Mononuclear cell (primary cell): ENCODE measurements at regions not wholly inside any gene's neighbourhood (a gene's known extent, or its start where the extent isn't known, plus 50 kb on each side); places are given as distances from the start of the nearest gene placed in this dataset.

Experiments used
- H3K27me3 ChIP-seq: 2 replicates; pipeline ENCODE4 v1.6.0; 2011; ENCODE audit warnings: low read length, control low read depth; ENCODE audit not compliant: insufficient read depth
- H3K4me1 ChIP-seq: 2 replicates; pipeline ENCODE4 v1.5.1; 2011; ENCODE audit warnings: mild to moderate bottlenecking, low read length, control low read depth; ENCODE audit not compliant: insufficient read depth
- H3K4me3 ChIP-seq: 2 replicates; pipeline ENCODE4 v1.5.1; 2011; ENCODE audit warnings: mild to moderate bottlenecking, low read length, moderate library complexity
- H3K9me3 ChIP-seq: 2 replicates; pipeline ENCODE4 v1.5.1; 2011; ENCODE audit warnings: low read depth, mild to moderate bottlenecking, control low read depth, low read length

DNA sequence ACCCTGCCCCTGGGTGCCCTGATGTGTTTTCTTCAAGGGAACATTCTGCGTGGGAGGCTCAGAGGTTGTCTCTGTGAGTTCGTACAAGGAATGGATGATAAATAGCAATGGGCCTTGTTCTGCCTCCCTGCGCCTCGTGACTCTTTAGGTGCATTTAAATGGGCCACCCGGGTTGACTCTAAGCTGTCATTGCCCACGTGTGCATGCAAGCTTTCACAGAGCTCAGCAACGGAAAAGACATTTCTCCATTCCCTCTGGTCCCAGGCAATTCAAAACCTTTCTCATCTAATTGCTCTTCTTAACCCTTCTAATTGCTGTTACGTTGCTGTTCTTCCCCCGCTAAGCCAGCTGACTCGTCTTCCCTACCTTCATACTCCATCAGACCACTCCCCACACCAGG, 71.5 kb upstream of the SDK2 start:
- Histone ChIP-seq H3K4me3 (no peak overlapping the region), H3K9me3 (no peaks in the 10 kb centered on the region), H3K4me1 (peaks cover 31% of the 10 kb centered on the region), H3K27me3 (no peaks in the 10 kb centered on the region)

DNA sequence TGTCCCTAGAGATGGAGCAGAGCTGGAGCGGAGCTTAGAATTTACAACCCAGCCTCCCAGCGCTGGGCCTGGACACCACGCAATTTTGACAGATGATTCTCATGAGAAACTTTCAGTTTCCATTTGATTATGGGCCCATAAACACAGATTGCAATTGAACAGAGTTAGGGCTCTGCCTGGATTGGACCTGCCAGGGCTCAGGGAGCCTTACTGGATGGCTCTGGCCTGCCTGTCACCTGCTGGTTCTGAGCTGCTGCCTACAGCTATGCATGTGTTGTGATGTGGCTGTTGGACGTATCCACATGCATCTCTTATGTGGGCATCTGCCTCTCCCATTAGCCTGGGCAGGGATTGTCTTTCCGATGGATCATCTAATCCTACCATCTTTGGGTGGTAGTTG, 73.4 kb upstream of the SDK2 start:
- no peaks in the 10 kb centered on the region for H3K9me3 ChIP-seq
- no peak overlapping the region for H3K4me3 ChIP-seq
- H3K27me3 ChIP-seq: no peaks in the 10 kb centered on the region
- peaks cover 29% of the 10 kb centered on the region for H3K4me1 ChIP-seq

DNA sequence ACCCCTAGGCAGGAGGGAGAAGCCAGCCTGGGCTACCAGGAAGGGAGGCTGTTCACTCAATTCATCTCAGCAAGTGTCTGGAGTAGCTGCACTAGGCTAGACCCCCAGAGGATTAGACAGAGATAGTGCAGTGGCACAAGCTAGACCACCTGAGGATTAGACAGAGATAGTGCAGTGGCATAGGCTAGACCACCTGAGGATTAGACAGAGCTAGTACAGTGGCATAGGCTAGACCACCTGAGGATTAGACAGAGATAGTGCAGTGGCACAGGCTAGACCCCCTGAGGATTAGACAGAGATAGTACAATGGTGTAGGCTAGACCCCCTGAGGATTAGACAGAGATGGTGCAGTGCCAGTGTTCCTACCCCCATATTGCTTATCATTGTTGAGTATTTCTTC, 74.1 kb upstream of the SDK2 start:
- Histone ChIP-seq H3K4me1 (peaks cover 36% of the 10 kb centered on the region), H3K4me3 (no peak overlapping the region), H3K27me3 (no peaks in the 10 kb centered on the region), H3K9me3 (no peaks in the 10 kb centered on the region)

DNA sequence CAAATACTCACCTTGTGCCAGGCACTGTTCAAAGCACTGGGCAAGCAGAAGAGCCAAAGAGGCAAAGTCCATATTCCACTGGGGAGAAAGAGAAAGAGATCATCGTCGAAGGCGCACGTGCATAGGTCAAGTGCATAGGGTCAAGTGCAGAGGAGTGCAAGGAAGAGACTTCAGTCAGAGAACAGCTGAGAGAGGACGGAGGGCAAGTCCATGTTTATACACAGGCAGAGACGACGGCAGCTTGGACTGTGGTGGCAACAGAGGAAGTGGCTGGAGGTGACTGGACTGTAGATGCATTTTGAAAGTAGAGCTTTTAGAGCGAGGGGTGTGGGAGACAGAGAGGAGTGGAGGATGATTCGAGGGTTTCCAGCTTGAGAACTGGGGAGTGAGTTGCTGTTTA, 74.7 kb upstream of the SDK2 start:
- Histone ChIP-seq H3K4me3 (no peak overlapping the region), H3K9me3 (no peaks in the 10 kb centered on the region), H3K4me1 (peaks cover 41% of the 10 kb centered on the region)

DNA sequence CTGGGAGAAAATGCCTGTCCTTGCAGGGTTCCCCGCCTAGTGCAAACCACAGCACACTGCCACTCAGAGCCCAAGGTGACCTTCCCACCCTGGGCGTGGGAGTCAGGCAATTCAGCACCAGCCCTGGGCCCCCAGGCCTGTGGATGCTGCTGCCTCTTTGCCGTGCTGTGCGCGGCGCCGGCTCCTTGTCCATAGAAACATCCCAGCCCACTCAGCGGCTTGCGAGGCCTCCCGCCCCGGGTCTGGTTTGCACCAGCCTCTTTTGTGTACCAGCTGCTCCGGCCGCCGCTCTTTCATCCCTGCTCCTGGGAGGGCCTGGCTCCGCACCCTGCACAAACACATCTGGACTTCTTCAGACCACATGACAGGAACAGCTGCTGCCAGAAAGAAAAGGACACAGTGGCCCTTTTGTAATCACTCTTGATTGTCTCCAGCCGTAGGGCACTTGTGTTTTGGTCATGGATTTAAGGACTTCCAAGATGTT, 75.4 kb upstream of the SDK2 start:
- no peaks in the 10 kb centered on the region for H3K27me3 ChIP-seq
- H3K9me3 ChIP-seq: no peaks in the 10 kb centered on the region
- H3K4me3 ChIP-seq: no peak overlapping the region
- peaks cover 43% of the 10 kb centered on the region for H3K4me1 ChIP-seq

More for the DNA sequence above, 74.7 kb upstream of the SDK2 start:
- no peaks in the 10 kb centered on the region for H3K27me3 ChIP-seq

DNA sequence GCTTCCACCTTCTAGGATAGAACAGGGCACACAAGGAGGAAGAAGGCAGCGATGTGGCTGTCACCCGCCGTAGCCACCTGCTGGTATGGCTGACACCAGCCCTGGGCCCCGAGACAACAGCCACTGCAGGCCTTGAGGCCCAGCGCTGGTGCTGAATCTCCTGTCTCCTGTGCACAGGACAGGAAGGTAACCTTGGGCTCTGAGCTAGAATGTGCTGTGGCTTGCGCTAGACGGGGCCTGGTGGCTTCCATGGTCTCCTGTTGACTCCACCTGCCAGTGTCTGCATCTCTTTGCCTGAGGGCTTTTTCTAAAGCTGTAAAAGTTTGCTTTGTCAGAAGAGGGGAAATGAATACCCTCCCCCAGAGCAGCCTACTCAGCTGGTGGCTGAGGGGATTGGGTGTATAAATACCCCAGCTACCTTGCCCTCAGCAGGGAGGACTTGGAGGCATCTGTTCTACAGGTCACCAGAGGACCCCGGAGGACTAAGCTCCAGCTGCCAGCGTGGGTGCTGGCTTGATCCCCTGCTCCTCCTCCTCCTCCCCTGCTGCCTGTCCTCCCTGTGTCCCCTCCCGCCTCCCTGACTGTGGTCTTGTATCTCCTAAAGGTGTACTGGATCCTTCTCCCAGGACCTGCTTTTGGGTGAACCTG, 76.1 kb upstream of the SDK2 start:
- H3K4me1 ChIP-seq: peaks cover 43% of the 10 kb centered on the region
- no peak overlapping the region for H3K4me3 ChIP-seq
- H3K9me3 ChIP-seq: no peaks in the 10 kb centered on the region
- H3K27me3 ChIP-seq: no peaks in the 10 kb centered on the region

DNA sequence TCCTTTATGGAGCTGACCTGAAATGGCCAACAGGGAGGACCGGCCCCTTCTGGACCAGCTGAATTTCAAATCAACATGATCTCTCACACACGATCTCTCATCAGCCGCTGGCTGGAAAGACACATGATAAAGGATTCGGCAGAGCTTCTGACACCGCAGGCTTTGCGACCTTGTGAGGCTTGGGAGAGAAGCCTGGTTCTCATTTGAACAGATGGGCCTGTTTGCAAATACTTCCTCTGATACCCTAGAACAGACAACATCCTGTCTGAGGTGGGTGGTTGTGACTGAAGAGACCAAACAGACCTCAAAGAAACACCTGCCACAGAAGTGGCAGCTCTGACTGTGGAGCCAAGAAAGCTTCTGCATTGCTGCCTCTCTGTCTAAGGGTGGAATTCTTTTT, 77.9 kb upstream of the SDK2 start:
- no peak overlapping the region for H3K4me3 ChIP-seq
- H3K4me1 ChIP-seq: peaks cover 43% of the 10 kb centered on the region
- no peaks in the 10 kb centered on the region for H3K27me3 ChIP-seq
- no peaks in the 10 kb centered on the region for H3K9me3 ChIP-seq

DNA sequence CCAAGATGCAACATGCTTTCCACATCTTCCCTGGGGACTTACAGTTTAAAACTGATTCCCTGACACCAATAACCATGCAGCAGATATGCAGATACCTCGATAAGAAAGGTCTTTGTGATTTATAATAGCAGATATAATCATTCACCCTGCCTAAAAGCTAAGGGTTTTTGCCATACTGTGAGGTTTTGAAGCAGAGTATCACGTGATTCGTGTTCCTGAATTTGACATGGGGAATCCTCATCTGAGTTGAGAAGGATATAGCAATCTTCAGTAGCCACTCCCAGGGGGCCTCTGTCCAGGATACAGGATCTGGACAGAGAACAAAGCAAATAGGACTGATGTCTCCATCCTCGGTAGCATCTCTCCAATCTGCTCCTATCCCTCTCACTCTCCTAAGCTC, 79.1 kb upstream of the SDK2 start:
- no peaks in the 10 kb centered on the region for H3K27me3 ChIP-seq
- H3K4me3 ChIP-seq: no peak overlapping the region
- no peaks in the 10 kb centered on the region for H3K9me3 ChIP-seq
- peaks cover 43% of the 10 kb centered on the region for H3K4me1 ChIP-seq

DNA sequence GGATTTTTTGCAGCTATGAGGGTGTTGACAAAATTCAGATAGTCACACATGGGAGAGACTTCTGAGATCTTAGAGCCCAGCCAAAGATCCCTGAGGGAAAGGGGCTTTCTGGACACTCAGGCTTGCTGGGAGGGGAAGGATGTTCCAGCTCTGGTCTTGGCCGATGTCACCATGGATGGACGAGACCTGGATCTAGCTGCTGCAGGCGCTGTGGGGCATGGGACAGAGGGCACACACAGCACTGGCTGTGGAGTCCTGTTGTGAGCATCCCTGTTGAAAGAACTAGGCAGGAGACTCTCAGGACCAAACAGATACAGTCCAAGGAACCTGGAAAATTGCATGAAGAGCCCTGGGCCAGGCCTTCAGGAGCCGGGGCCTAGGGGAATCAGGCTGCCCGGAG, 80.1 kb upstream of the SDK2 start:
- no peaks in the 10 kb centered on the region for H3K9me3 ChIP-seq
- H3K27me3 ChIP-seq: no peaks in the 10 kb centered on the region
- no peak overlapping the region for H3K4me3 ChIP-seq
- peaks cover 39% of the 10 kb centered on the region for H3K4me1 ChIP-seq

DNA sequence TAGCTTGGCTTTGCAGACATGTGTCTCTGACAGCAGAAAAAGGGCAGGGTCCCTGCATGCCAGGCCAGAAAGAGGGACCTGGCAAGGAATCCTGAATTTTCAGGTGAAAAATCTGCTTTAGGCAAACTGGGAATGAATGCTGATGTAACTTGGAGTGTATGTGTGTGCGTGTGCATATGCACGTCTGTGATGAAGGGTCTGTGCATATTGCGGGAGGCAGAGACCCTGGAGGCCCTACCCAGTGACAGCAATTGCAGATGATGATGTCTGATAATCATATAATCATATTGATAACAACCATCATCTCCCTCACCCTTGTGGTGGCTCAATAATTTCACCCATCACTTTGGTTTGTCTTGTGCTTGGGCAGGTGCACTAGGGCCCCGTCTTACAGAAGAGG, 80.7 kb upstream of the SDK2 start:
- no peak overlapping the region for H3K4me3 ChIP-seq
- no peaks in the 10 kb centered on the region for H3K27me3 ChIP-seq
- no peaks in the 10 kb centered on the region for H3K9me3 ChIP-seq
- H3K4me1 ChIP-seq: peaks cover 32% of the 10 kb centered on the region

DNA sequence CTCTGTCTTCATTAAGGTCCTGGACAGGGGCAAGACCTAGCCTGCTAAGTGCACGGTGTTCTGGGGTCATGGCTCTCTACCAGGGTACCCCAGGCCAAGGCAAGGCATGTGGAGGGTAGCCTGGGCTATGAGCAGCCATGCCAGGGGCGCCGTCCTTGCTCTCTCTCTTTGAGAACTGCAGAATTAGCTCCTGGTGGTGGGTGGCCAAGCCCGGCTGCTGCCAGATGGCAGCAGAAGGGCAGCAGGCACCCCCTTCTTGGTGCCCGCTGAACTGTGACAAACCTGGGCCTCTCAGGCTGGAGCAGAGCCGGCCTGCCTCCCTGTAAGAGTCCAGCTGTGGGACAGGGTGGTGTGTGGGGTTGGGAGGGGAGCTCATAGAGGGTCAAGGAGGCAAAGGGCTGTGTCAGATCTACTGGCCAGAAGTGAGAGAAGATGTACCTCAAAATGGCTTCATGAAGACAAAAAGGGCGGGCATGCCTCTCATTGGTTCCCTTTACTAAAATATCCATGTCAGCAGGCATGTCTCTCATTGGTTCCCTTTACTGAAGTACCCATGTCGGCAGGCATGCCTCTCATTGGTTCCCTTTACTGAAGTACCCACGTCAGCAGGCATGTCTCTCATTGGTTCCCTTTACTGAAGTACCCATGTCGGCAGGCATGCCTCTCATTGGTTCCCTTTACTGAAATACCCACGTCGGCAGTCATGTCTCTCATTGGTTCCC, 81.7 kb upstream of the SDK2 start:
- Histone ChIP-seq H3K4me1 (peaks cover 34% of the 10 kb centered on the region), H3K4me3 (no peak overlapping the region), H3K27me3 (no peaks in the 10 kb centered on the region), H3K9me3 (no peaks in the 10 kb centered on the region)

DNA sequence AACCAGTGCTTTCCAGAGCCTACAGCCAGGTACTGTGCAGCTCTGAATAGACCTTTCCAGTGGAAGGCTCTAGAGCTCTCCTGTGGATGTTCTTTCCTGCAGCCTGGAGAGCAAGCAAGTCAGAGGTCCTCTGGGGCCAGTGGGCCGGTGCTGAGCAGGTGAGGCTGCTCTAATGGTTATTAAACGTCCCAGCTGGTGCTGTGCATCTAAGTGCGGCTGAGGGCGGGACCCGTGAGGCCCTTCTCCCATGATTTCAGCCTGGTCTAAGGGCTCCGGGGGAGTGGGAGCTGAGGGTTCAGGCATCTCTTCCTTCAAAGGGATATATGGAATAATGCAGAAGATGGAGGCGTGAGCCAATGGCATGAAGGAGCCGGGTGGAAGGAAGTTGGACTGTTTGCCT, 83.7 kb upstream of the SDK2 start:
- Histone ChIP-seq H3K9me3 (no peaks in the 10 kb centered on the region), H3K4me1 (peaks cover 41% of the 10 kb centered on the region), H3K27me3 (no peaks in the 10 kb centered on the region), H3K4me3 (no peak overlapping the region)

DNA sequence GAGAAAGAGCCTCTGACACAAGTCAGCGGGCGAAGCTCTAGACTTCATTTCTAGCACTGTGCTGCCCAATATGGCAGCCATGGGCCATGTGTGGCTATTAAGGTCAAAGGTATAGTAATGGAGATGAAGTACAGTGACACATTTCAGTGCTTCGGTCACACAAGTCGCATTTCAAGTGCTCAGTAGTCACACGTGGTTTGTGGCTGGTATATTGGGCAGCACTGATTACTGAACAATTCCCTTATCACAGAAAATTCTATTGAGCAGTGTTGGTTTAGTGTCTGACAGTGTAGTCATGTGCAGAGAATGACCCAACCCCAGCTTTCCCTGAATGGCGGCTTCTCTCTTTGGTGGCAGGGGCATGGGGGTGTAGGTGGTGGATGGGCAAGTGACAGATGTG, 84.9 kb upstream of the SDK2 start:
- Histone ChIP-seq H3K9me3 (no peaks in the 10 kb centered on the region), H3K4me3 (no peak overlapping the region), H3K27me3 (peaks cover 2% of the 10 kb centered on the region), H3K4me1 (peaks cover 41% of the 10 kb centered on the region)

DNA sequence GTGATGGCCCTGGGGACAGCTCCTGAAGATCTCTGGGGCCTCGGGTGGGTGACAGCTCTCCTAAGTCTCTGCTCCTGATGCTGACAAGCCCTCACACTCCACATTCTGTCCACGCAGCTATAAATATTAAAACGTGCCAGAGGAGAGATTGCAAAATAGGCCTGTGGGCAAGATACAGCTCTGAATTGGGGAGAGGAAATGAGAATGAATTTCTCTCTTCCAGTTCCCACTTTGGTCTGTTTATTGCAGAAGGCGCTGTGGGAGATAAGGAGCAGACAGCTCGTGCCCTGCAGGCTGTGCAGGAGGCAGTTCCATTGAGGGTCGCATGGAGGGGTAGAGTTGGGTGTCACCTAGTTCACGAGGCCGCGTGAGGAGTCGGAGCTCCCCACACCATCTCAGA, 87.5 kb upstream of the SDK2 start:
- Histone ChIP-seq H3K9me3 (no peaks in the 10 kb centered on the region), H3K27me3 (peaks cover 2% of the 10 kb centered on the region), H3K4me1 (peaks cover 50% of the 10 kb centered on the region), H3K4me3 (no peak overlapping the region)

DNA sequence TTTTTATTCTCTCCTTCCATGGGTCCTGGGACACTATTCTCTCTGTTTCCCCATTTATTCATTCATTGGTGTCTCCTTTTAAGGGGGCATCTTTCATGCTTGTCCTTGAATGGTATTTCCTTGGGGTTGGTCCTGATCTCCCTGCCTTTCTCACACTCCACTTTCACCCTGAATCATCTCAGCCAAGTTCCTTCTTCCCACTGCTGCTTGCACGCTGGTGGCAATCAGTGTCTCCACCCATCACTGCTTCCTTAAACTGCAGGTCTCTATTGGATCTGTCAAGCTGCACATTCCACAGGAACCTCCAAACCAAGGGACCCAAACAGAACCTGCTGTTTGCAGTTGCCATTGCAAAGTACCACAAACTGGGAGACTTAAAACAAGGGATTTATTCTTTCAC, 89.3 kb upstream of the SDK2 start:
- no peaks in the 10 kb centered on the region for H3K9me3 ChIP-seq
- no peak overlapping the region for H3K4me3 ChIP-seq

DNA sequence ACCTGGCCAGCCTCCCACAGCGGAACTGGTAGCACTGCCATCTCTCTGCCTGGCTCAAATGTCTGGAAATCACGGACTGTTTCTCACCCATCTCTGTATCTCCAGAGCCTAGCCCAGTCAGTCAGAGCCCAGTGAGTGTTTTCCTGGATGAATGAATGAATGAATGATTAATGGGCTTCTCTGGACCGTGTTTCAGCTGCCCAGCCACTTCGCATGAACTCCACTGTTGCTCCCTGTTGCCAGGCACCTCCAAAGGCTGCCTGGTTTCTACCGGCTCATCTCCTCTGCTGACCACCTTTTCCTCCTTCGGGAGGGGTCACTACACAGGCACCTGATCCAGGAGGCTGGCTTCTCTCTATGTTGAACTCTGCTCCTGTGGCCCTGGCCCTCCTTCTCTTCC, 91.0 kb upstream of the SDK2 start:
- Histone ChIP-seq H3K27me3 (peaks cover 2% of the 10 kb centered on the region), H3K4me1 (peaks cover 57% of the 10 kb centered on the region), H3K9me3 (no peaks in the 10 kb centered on the region), H3K4me3 (no peak overlapping the region)

More for the DNA sequence above, 89.3 kb upstream of the SDK2 start:
- H3K27me3 ChIP-seq: peaks cover 2% of the 10 kb centered on the region
- peaks cover 50% of the 10 kb centered on the region for H3K4me1 ChIP-seq
